Erythroblast (primary cell): ENCODE measurements at regions not wholly inside any gene's neighbourhood (a gene's known extent, or its start where the extent isn't known, plus 50 kb on each side); places are given as distances from the start of the nearest gene placed in this dataset.

Source experiments
- GATA1 ChIP-seq: IDR thresholded peaks from 2 replicates; pipeline ENCODE4 v1.6.1; 2011; ENCODE audit warnings: low read depth, mild to moderate bottlenecking, control low read depth, low read length, moderate library complexity
- POLR2A ChIP-seq: IDR thresholded peaks from 2 replicates; pipeline ENCODE4 v1.6.1; 2011; ENCODE audit warnings: mild to moderate bottlenecking, low read length

GRCh38 chr6:167576050-167576741, 250.5 kb upstream of the AFDN start:
- no peak for TF ChIP-seq POLR2A
- no peak for TF ChIP-seq GATA1
